Skeletal muscle cell (primary cell): ENCODE measurements at regions not wholly inside any gene's neighbourhood (a gene's known extent, or its start where the extent isn't known, plus 50 kb on each side); places are given as distances from the start of the nearest gene placed in this dataset.
"Not testable (repeated sequence)": the region's sequence is repeated elsewhere in the genome, so short reads cannot be mapped to it uniquely, and the experiment has no call there.

ENCODE experiments used
- DNase-seq: peaks from one replicate; pipeline ENCODE4 v3.0.0-alpha.2; 2010; ENCODE audit warnings: low read depth
- H3K4me3 ChIP-seq: 2 replicates; pipeline ENCODE4 v1.5.1; 2011; ENCODE audit warnings: low read depth, mild to moderate bottlenecking, control low read depth, low read length, moderate library complexity

DNA sequence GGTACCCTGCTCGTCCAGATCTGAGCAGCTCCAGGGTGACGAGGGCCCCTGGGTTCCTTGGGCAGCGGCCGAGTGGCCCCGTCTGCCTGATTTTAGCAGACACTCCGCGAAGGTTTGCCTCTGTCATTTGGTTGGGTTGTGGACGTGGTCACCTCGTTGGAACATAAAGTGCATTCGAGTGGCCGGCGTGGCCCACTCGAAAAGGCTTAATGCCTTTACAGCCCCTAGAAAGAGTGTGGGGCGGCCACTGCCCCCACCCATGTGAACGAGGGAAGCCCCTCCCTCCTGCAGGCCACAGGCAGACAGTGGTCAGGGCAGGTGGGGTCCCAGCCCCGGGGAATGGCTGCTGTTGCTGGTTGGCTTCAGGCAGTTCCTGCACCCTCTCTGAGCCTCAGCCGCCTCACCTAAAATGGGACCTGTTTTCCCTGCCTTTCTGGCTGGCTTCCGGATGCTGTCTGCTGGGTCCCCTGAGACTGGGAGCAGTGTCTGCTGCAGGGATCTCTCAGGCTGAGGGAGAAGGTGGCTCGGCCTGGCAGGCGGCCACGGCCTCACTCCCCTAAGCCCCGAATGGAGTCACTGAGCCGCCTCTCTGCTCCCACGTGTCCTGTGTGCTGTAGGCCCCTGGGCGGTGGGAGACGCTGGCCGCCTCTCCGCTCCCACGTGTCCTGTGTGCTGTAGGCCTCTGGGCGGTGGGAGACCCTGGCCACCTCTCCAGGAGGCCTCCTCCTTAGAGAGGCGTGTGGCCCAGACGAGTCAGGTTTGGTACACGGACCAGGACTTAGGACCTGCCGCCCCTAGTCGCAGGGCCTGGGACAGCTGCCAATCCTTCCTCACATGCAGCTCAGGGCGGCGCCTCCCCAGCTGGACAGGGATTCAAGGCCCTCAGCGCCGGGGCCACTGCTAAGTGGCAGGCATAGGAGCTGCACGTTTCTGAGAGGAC lies 233.0 kb downstream of the ERMARD start:
- no peak overlapping the region for H3K4me3 ChIP-seq
- no peak for DNase-seq

- DNase-seq = no peak
- H3K4me3 ChIP-seq = no peak overlapping the region
Measured at GRCh38 chr6:169983651-169984050, 232.2 kb downstream of the ERMARD start.

- DNase-seq = no peak
- no peak overlapping the region for H3K4me3 ChIP-seq
Measured at GRCh38 chr6:169982461-169983386, 231.3 kb downstream of the ERMARD start.

DNA sequence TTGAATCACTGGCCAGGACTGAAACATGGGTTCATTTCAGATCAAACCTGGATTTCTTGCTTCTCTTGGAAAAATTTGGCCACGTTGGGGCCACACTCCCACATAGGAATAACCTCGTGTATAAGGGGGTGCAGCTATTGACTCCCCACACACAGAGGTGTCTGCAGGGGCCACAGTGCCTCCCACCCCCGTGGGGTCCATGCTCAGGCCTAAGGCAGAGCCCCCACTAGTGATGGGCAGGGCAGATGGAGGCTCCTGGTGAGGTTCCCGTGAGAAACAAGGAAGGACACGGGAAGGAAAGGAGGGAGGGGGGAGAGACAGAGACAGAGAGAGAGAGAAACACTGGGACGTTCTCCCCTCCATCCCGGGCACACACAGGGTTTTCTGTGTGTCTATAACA lies 230.5 kb downstream of the ERMARD start:
- no peak overlapping the region for H3K4me3 ChIP-seq
- DNase-seq = no peak

DNA sequence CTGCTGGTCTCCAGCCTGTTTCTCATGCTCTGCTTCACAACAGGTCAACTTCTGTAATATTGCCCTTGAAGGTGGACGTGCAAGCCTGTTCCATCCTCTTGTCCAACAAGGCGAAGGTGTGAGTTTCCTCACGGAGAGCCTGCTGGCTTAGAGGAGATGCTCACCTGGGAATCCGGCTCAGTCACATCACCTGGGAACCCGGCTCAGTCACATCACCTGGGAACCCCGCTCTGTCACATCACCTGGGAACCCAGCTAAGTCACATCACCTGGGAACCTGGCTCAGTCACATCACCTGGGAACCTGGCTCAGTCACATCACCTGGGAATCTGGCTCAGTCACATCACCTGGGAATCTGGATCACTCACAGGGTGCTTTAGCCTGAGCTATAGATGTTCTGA lies 230.1 kb downstream of the ERMARD start:
- no peak overlapping the region for H3K4me3 ChIP-seq
- DNase-seq = no peak

GRCh38 chr6:169980826-169981450 lies 229.5 kb downstream of the ERMARD start:
- DNase-seq = no peak
- H3K4me3 ChIP-seq = no peak overlapping the region

DNA sequence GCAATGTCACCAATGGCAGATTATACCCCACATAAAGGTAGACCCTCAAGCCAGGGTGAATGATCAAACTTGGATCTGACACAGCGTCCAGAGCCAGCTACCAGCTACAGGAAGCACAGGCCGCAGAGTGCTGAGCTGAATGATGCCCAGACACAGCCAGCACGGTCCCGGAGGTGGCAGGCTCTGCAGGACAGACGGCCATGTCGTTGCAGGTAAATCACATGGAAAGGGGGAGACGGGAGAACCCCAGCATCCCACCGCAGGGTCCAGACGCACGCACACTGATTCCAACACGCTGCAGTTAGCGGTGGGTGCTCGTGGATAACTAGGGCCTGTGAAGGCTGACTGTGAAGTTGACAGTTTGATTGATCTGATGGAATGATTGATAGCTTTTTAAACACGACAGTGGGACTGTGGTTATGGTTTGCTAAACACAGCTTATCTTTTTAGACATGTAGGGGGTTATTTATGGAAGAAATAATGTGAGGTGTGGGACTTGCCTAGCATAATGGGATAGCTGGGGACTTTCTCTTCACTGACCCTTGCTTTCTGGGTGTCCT lies 228.5 kb downstream of the ERMARD start:
- DNase-seq = no peak

GRCh38 chr6:169978615-169979161 lies 227.3 kb downstream of the ERMARD start:
- H3K4me3 ChIP-seq = no peak overlapping the region
- DNase-seq = no peak

More for the DNA sequence above, 228.5 kb downstream of the ERMARD start:
- no peak overlapping the region for H3K4me3 ChIP-seq

- no peak overlapping the region for H3K4me3 ChIP-seq
- DNase-seq = no peak
Measured at GRCh38 chr6:169977434-169978265, 226.2 kb downstream of the ERMARD start.

DNA sequence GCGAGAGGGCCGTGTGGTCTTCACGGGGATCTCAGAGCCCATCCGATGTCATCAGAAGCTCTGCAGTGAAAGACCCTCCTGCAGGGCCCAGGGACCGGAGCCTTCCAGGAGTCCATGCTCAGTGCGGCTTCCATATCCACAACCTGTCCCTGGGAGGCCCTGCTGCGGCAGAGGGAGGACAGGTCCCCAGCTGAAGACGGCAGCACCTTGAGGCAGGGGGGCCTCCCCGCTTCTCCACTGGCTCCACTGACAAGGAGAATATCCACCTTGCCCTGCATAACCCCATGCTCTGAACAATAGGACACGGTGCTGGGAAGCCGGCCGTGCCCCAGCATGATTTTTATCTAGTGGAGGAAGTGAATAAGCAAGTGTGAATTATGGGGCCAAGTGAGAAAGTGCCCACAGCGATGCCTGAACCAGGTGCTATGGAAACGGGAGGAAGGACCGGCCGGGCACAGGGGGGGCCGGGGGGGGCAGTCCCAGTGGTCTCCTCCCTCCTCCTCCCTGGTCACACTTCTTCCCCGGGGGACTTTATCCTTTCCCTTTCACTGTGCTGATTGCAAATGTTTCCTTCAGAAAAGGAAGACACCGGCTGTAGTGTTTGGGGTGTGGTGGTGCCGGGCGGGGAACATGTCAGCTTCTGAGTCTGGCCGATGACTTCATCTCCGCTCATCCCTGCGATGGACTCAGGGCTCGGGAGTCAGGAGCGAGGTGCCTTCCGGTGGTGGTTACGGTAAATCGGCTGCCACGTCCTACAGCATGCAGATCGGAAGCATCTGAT lies 225.1 kb downstream of the ERMARD start:
- H3K4me3 ChIP-seq = no peak overlapping the region

GRCh38 chr6:169975701-169976100 lies 224.3 kb downstream of the ERMARD start:
- DNase-seq = no peak
- H3K4me3 ChIP-seq = no peak overlapping the region

More for the DNA sequence above, 225.1 kb downstream of the ERMARD start:
- no peak for DNase-seq

DNA sequence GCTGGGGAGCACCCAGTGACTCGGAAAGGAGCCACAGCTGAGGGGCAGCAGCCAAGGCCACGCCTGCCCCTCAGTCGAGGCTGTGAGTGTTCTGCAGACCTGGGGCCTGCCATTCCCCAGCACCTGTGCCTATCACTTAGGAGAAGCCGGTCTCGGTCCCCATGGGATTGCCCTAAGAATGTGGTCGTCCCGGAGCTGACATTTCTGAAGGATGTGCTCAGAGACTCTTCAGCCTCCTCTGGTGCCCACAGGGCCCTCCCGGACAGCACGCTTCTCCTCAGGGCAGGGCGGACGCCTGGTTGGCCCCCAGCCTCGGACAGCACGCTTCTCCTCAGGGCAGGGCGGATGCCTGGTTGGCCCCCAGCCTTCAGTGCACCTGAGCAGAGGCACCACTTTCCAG lies 223.9 kb downstream of the ERMARD start:
- H3K4me3 ChIP-seq = no peak overlapping the region
- no peak for DNase-seq

DNA sequence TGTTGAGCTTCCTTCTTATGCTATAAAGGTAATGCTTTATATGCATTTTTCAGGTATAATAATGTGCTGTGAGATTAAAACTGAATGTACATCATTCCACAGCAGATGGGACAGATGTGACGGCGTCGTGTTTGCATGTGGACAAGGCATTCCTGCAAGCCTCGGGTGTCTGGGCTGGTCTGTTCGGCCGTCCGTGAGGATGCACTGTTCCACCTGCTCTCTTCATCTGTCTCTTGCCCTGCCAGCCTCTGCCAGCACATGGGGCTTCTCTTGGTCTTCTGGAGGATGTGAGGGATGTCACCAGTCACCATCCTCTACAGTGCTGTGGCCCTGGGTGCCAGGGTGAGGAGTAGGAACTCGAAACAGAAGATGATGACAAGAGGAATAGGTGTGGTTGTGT lies 223.2 kb downstream of the ERMARD start:
- no peak overlapping the region for H3K4me3 ChIP-seq
- DNase-seq = no peak

DNA sequence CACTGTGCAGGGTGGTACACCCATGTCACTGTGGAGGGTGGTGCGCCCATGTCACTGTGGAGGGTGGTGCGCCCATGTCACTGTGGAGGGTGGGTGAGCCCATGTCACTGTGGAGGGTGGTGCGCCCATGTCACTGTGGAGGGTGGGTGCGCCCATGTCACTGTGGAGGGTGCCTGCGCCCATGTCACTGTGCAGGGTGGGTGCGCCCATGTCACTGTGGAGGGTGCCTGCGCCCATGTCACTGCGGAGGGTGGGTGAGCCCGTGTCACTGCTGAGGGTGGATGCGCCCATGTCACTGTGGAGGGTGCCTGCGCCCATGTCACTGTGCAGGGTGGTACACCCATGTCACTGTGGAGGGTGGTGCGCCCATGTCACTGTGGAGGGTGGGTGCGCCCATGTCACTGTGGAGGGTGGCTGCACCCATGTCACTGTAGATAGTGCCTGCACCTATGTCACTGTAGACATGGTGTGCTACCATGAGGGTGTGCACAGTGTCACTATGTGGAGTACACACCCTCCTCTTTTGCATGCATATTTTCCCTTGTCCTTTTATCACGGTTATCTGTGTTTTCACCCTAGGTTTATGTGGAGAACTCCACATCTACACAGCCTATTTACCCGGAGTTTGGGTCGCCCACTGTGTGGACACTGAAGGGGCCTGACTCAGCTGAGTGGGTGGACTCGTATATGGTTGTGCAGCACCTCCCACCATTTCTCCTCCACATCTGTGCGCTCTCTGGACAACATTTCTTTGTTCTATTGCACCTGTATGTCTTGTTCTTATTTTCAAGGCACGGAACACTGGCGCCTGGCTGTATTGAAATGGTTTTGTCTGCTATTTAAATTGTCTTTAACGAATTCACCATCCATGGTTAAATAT lies 222.4 kb downstream of the ERMARD start:
- DNase-seq = not testable (repeated sequence)

DNA sequence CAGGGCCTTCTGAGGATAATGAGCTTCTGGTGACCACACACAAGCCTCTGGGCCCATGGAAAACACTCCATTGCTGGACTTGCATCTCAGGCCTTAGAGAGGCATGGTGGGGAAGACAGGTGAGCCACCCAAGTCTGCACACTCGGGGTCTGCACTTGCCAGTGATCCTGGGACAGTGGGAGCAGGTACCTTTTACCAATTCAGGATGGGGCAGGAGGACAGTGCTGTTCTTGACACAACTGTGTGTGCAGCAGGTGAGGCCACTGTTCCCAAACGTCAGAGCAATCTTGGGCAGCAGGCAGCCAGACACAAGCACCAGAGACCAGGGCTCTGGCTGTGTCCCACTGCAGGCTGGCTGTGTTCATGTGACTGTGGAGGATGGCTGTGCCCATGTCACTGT lies 221.3 kb downstream of the ERMARD start:
- no peak for DNase-seq
- no peak overlapping the region for H3K4me3 ChIP-seq

More for the DNA sequence above, 222.4 kb downstream of the ERMARD start:
- not testable (repeated sequence) for H3K4me3 ChIP-seq

- H3K4me3 ChIP-seq = no peak overlapping the region
- DNase-seq = no peak
Measured at GRCh38 chr6:169972101-169972651, 220.8 kb downstream of the ERMARD start.
